ENCODE measurements at regions not wholly inside any gene's neighbourhood (a gene's known extent, or its start where the extent isn't known, plus 50 kb on each side); places are given as distances from the start of the nearest gene placed in this dataset.

GRCh38 chr2:23249348-23249747 is 135.6 kb upstream of the KLHL29 start:
- TF ChIP-seq CTCF (IDR thresholded peaks at IDR 0.05) = no peak
- TF ChIP-seq POLR2A (IDR thresholded peaks at IDR 0.05) = no peak

All from testis (tissue), 2 donors.